ENCODE measurements at regions not wholly inside any gene's neighbourhood (a gene's known extent, or its start where the extent isn't known, plus 50 kb on each side); places are given as distances from the start of the nearest gene placed in this dataset.

DNA sequence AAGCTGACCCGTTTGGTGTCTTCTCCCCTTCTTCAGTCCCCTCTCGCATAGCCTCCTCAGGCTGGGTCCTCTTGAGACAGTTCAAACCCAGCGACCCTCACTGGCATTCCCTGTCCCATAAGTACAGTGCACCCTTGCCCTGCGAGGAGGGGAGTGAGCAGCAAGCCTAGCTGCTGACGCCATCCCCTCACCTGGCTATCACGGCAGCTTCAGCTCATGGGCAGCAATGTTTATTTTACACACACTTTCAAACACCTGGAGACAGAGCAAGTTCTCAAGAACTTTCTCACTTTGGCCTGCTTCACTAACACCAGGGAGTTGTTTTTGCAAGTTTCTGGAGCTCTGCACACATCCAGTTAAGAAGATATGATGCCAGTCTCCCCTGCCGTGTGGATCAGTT lies 189.6 kb upstream of the E2F8 start (continued):
- no peak for TF ChIP-seq CREB1 (CRISPR knock-in tag; IDR thresholded peaks at IDR 0.05; ENCODE audit: low read depth)
- TF ChIP-seq, protein P1, sequence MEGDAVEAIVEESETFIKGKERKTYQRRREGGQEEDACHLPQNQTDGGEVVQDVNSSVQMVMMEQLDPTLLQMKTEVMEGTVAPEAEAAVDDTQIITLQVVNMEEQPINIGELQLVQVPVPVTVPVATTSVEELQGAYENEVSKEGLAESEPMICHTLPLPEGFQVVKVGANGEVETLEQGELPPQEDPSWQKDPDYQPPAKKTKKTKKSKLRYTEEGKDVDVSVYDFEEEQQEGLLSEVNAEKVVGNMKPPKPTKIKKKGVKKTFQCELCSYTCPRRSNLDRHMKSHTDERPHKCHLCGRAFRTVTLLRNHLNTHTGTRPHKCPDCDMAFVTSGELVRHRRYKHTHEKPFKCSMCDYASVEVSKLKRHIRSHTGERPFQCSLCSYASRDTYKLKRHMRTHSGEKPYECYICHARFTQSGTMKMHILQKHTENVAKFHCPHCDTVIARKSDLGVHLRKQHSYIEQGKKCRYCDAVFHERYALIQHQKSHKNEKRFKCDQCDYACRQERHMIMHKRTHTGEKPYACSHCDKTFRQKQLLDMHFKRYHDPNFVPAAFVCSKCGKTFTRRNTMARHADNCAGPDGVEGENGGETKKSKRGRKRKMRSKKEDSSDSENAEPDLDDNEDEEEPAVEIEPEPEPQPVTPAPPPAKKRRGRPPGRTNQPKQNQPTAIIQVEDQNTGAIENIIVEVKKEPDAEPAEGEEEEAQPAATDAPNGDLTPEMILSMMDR (conservative IDR thresholded peaks at IDR 0.05; ENCODE audit: low read depth in 2 of 2): no peak
- TF ChIP-seq, protein P2, sequence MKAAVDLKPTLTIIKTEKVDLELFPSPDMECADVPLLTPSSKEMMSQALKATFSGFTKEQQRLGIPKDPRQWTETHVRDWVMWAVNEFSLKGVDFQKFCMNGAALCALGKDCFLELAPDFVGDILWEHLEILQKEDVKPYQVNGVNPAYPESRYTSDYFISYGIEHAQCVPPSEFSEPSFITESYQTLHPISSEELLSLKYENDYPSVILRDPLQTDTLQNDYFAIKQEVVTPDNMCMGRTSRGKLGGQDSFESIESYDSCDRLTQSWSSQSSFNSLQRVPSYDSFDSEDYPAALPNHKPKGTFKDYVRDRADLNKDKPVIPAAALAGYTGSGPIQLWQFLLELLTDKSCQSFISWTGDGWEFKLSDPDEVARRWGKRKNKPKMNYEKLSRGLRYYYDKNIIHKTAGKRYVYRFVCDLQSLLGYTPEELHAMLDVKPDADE (IDR thresholded peaks at IDR 0.05): no peak
- no peak for TF ChIP-seq NANOG (IDR thresholded peaks at IDR 0.05; ENCODE audit: borderline replicate concordance)

DNA sequence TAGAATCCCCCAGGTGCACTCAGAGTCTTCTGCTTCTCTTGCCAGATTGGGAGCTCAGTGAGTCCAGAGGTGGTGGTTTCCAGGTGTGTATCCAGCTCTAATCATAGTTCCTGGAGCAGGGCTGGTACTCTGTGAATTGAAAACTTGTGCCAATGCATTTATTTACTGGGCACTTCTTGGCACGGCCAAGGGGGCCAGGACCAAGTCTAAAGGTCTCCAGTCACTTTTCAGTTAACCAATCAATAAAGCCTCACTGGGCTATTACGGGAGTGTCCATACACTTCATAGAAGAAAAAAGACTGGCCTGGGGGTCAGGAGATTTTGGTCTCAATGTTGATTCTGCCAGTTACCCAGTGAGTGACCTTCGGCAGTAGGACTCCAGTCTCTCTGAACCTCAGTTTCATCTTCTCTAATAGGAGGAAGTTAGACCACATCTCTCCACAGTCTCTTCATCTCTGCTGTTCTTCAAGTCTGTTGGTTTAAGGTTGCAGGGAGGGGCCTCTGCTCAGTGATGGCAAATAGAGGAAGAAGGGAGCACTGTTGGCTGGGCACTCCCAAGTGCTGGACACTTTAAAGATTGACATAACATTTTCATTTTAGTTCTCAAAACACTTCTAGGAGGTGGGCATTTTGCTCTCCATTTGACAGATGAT lies 188.5 kb upstream of the E2F8 start:
- Histone ChIP-seq H3K9me2 (ENCODE audit: insufficient read depth) (no peaks in the 10 kb centered on the region), H3K27ac (ENCODE audit: low read depth) (no peak overlapping the region), H3K36me3 (ENCODE audit: insufficient read depth) (no peaks in the 10 kb centered on the region), H3K4me2 (no peak overlapping the region), H3K79me2 (replicated peaks; ENCODE audit: insufficient read depth) (no peaks in the 10 kb centered on the region), H3K4me3 (no peak overlapping the region), H3F3A (replicated peaks; ENCODE audit: low read depth) (no peaks in the 10 kb centered on the region), H2AFZ (no peak overlapping the region), H3K4me1 (ENCODE audit: insufficient read depth) (peaks cover 26% of the 10 kb centered on the region), H4K20me1 (replicated peaks; ENCODE audit: insufficient read depth) (0 out of 2 replicates have a peak, but pooled peaks cover 3% of the 10 kb centered on the region), H3K27me3 (ENCODE audit: insufficient read depth) (no peaks in the 10 kb centered on the region)
- H3K4me1 Mint-ChIP-seq: peaks cover 36% of the 10 kb centered on the region
- no peaks in the 10 kb centered on the region for H3K36me3 Mint-ChIP-seq (ENCODE audit: low read depth)
- TF ChIP-seq, protein P2 (IDR thresholded peaks at IDR 0.05): no peak
- TF ChIP-seq NANOG (IDR thresholded peaks at IDR 0.05; ENCODE audit: borderline replicate concordance) (no peak), POLR2AphosphoS5 (IDR thresholded peaks at IDR 0.05; ENCODE audit: low read depth) (no peak)
- H3K27ac Mint-ChIP-seq: no peak overlapping the region
- peaks cover 2% of the 10 kb centered on the region for H3K27me3 Mint-ChIP-seq (ENCODE audit: insufficient read depth, low read depth, poor library complexity)
- no peak for ATAC-seq
- DNase-seq (ENCODE audit: low spot score): no peak
- no peak overlapping the region for H3K4me3 Mint-ChIP-seq
- H3K9me3 Mint-ChIP-seq: no peaks in the 10 kb centered on the region

DNA sequence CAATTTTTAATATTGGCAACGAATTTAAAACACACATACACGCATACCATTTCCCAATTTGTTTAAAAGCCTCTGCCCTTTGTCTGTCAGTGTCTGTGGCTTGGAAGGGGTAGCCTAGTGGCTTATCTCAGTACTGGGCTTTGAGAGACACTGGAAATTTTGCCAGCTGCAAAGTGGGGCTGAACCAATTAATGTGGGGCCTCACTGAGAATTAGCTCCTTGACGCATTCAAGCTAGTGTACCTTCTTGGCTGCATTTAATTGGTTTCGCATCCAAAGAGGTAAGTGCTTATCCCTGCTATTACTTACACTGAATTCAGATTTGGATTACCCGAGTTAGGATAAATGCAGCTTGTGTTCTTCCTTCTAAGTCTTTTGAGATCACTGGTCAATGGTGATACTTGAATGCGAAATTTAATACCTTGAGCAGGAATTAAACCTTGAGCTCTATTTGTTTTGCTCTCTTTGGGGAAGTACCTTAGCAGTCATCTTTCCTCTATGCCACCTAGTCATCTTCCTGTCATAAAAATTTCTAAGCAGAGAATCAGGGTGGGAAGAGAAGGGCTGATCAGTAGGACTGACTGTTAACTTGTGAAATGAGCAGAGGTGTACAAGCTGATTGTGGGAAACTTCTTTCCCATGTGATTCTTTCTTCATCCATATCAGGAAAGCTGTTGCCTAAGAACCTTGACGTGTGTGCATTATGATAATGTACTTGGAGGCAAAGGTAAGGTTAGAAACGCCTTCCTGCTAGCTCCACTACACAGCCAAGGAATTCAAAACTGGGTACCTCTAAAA lies 187.7 kb upstream of the E2F8 start:
- no peak overlapping the region for H2AFZ ChIP-seq
- no peaks in the 10 kb centered on the region for H3F3A ChIP-seq (replicated peaks; ENCODE audit: low read depth)
- ATAC-seq: peak; percentile 59
- no peak overlapping the region for H3K27ac Mint-ChIP-seq
- H3K4me2 ChIP-seq: no peak overlapping the region
- peaks cover 24% of the 10 kb centered on the region for H3K4me1 ChIP-seq (ENCODE audit: insufficient read depth)
- peaks cover 31% of the 10 kb centered on the region for H3K4me1 Mint-ChIP-seq
- no peaks in the 10 kb centered on the region for H3K27me3 ChIP-seq (ENCODE audit: insufficient read depth)
- no peaks in the 10 kb centered on the region for H3K9me2 ChIP-seq (ENCODE audit: insufficient read depth)
- H3K36me3 ChIP-seq (ENCODE audit: insufficient read depth): no peaks in the 10 kb centered on the region
- no peaks in the 10 kb centered on the region for H3K36me3 Mint-ChIP-seq (ENCODE audit: low read depth)
- no peak overlapping the region for H3K4me3 ChIP-seq
- H4K20me1 ChIP-seq (replicated peaks; ENCODE audit: insufficient read depth): 0 out of 2 replicates have a peak, but pooled peaks cover 3% of the 10 kb centered on the region
- H3K27me3 Mint-ChIP-seq (ENCODE audit: insufficient read depth, low read depth, poor library complexity): peaks cover 2% of the 10 kb centered on the region
- no peak overlapping the region for H3K4me3 Mint-ChIP-seq
- no peak overlapping the region for H3K27ac ChIP-seq (ENCODE audit: low read depth)
- no peaks in the 10 kb centered on the region for H3K9me3 Mint-ChIP-seq
- no peaks in the 10 kb centered on the region for H3K79me2 ChIP-seq (replicated peaks; ENCODE audit: insufficient read depth)
- DNase-seq (ENCODE audit: low spot score): peak; percentile 35
- TF ChIP-seq, protein P3, sequence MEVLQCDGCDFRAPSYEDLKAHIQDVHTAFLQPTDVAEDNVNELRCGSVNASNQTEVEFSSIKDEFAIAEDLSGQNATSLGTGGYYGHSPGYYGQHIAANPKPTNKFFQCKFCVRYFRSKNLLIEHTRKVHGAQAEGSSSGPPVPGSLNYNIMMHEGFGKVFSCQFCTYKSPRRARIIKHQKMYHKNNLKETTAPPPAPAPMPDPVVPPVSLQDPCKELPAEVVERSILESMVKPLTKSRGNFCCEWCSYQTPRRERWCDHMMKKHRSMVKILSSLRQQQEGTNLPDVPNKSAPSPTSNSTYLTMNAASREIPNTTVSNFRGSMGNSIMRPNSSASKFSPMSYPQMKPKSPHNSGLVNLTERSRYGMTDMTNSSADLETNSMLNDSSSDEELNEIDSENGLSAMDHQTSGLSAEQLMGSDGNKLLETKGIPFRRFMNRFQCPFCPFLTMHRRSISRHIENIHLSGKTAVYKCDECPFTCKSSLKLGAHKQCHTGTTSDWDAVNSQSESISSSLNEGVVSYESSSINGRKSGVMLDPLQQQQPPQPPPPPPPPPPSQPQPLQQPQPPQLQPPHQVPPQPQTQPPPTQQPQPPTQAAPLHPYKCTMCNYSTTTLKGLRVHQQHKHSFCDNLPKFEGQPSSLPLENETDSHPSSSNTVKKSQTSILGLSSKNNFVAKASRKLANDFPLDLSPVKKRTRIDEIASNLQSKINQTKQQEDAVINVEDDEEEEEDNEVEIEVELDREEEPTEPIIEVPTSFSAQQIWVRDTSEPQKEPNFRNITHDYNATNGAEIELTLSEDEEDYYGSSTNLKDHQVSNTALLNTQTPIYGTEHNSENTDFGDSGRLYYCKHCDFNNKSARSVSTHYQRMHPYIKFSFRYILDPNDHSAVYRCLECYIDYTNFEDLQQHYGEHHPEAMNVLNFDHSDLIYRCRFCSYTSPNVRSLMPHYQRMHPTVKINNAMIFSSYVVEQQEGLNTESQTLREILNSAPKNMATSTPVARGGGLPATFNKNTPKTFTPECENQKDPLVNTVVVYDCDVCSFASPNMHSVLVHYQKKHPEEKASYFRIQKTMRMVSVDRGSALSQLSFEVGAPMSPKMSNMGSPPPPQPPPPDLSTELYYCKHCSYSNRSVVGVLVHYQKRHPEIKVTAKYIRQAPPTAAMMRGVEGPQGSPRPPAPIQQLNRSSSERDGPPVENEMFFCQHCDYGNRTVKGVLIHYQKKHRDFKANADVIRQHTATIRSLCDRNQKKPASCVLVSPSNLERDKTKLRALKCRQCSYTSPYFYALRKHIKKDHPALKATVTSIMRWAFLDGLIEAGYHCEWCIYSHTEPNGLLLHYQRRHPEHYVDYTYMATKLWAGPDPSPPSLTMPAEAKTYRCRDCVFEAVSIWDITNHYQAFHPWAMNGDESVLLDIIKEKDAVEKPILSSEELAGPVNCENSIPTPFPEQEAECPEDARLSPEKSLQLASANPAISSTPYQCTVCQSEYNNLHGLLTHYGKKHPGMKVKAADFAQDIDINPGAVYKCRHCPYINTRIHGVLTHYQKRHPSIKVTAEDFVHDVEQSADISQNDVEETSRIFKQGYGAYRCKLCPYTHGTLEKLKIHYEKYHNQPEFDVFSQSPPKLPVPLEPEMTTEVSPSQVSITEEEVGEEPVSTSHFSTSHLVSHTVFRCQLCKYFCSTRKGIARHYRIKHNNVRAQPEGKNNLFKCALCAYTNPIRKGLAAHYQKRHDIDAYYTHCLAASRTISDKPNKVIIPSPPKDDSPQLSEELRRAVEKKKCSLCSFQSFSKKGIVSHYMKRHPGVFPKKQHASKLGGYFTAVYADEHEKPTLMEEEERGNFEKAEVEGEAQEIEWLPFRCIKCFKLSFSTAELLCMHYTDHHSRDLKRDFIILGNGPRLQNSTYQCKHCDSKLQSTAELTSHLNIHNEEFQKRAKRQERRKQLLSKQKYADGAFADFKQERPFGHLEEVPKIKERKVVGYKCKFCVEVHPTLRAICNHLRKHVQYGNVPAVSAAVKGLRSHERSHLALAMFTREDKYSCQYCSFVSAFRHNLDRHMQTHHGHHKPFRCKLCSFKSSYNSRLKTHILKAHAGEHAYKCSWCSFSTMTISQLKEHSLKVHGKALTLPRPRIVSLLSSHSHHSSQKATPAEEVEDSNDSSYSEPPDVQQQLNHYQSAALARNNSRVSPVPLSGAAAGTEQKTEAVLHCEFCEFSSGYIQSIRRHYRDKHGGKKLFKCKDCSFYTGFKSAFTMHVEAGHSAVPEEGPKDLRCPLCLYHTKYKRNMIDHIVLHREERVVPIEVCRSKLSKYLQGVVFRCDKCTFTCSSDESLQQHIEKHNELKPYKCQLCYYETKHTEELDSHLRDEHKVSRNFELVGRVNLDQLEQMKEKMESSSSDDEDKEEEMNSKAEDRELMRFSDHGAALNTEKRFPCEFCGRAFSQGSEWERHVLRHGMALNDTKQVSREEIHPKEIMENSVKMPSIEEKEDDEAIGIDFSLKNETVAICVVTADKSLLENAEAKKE (CRISPR knock-in tag; IDR thresholded peaks at IDR 0.05): no peak
